B cell (primary cell): ENCODE measurements at regions not wholly inside any gene's neighbourhood (a gene's known extent, or its start where the extent isn't known, plus 50 kb on each side); places are given as distances from the start of the nearest gene placed in this dataset.
A peak's percentile ranks its signal among the peaks of the same experiment; 100 is the strongest.

Experiments
- ATAC-seq: fragments of 200-7000 bp; cut with Tn5 transposase; one replicate; pipeline ENCODE4 v1.10.0; 2021; ENCODE audit warnings: low read depth, mild to moderate bottlenecking, moderate number of reproducible peaks, moderate library complexity
- CTCF ChIA-PET: fragments of 350-600 bp; sonication (Branson Sonifier 250); formaldehyde crosslinking; loops from one replicate; lab custom pipeline; 2021; ENCODE audit warnings: antibody characterized with exemption, inconsistent platforms; lab: Charles Lee
- POLR2A ChIA-PET: fragments of 350-600 bp; sonication (Branson Sonifier 250); formaldehyde crosslinking; loops from one replicate; lab custom pipeline; 2021; ENCODE audit warnings: antibody characterized with exemption; lab: Charles Lee
- DNase-seq: peaks from one replicate; pipeline ENCODE4 v3.0.0; 2013
- H2AFZ ChIP-seq: 2 replicates; pipeline ENCODE4 v1.6.1; 2012; ENCODE audit warnings: mild to moderate bottlenecking, low read depth, low read length; ENCODE audit not compliant: insufficient read depth, poor library complexity, severe bottlenecking
- H3K27ac ChIP-seq, 2 donors: 1 replicate in 1 of 2; 2 replicates in 1 of 2; pipeline ENCODE4 v1.5.1; 2012 to 2013; ENCODE audit warnings: low read length in 2 of 2, mild to moderate bottlenecking in 2 of 2, moderate library complexity in 1 of 2
- H3K27me3 ChIP-seq, 4 experiments: fragments of 200-600 bp in 1 of 4; sonication (generic) in 1 of 4; replicated peaks in 1 of 4; 1 replicate in 2 of 4; 2 replicates in 2 of 4; pipeline versions ENCODE4 v1.6.1 to v1.7.0; 2013 to 2016; ENCODE audit warnings: low read length in 3 of 4, mild to moderate bottlenecking in 2 of 4, mixed read lengths in 1 of 4, moderate library complexity in 1 of 4; ENCODE audit not compliant: insufficient read depth in 4 of 4, control insufficient read depth in 3 of 4; ENCODE audit errors: control extremely low read depth in 1 of 4
- H3K36me3 ChIP-seq, 2 experiments: replicated peaks in 1 of 2; 1 replicate in 1 of 2; 2 replicates in 1 of 2; pipeline versions ENCODE4 v1.6.1 to v1.7.1; 2013; ENCODE audit warnings: low read length in 1 of 2; ENCODE audit not compliant: insufficient read depth in 2 of 2, control insufficient read depth in 1 of 2; ENCODE audit errors: control extremely low read depth in 1 of 2, extremely low read depth in 1 of 2
- H3K4me1 ChIP-seq, 2 donors: fragments of 200-600 bp in 1 of 2; sonication (generic) in 1 of 2; 1 replicate in 1 of 2; 2 replicates in 1 of 2; pipeline versions ENCODE4 v1.5.1 to v1.6.1; 2013 to 2017; ENCODE audit warnings: low read length in 2 of 2; ENCODE audit not compliant: control insufficient read depth in 2 of 2, insufficient read depth in 2 of 2
- H3K4me2 ChIP-seq: replicated peaks from 2 replicates; pipeline ENCODE3; 2012; ENCODE audit warnings: mild to moderate bottlenecking, low read depth, low read length; ENCODE audit not compliant: poor library complexity, severe bottlenecking
- H3K4me3 ChIP-seq, 5 experiments: fragments of 200-600 bp in 1 of 5; sonication (generic) in 1 of 5; 1 replicate in 3 of 5; 2 replicates in 2 of 5; pipeline versions ENCODE4 v1.5.1 to v1.7.0; 2011 to 2016; ENCODE audit warnings: low read length in 4 of 5, mild to moderate bottlenecking in 4 of 5, low read depth in 2 of 5, control low read depth in 1 of 5, moderate library complexity in 1 of 5; ENCODE audit not compliant: insufficient read depth in 1 of 5; ENCODE audit errors: control extremely low read depth in 1 of 5, extremely low read depth in 1 of 5
- H3K79me2 ChIP-seq: fragments of 200-600 bp; sonication (generic); one replicate; pipeline ENCODE4 v1.6.0; 2016; ENCODE audit warnings: low read length; ENCODE audit not compliant: control insufficient read depth, insufficient read depth
- H3K9ac ChIP-seq: fragments of 200-600 bp; sonication (generic); 2 replicates; pipeline ENCODE4 v1.6.1; 2017; ENCODE audit warnings: mild to moderate bottlenecking, low read length, moderate library complexity
- H3K9me3 ChIP-seq, 3 donors: one replicate each; pipeline versions ENCODE4 v1.6.1 to v1.7.1; 2013; ENCODE audit warnings: low read length in 2 of 3; ENCODE audit not compliant: control insufficient read depth in 2 of 3, insufficient read depth in 1 of 3; ENCODE audit errors: control extremely low read depth in 1 of 3
- H4K20me1 ChIP-seq: 2 replicates; pipeline ENCODE4 v1.6.0; 2012; ENCODE audit warnings: mild to moderate bottlenecking, low read length; ENCODE audit not compliant: insufficient read depth, control insufficient read depth, poor library complexity, severe bottlenecking
- H3K27ac Mint-ChIP-seq: one replicate; pipeline ENCODE4 v1.8.0; 2021; ENCODE audit warnings: mixed read lengths
- H3K27me3 Mint-ChIP-seq: one replicate; pipeline ENCODE4 v1.8.0; 2021; ENCODE audit warnings: mixed read lengths
- H3K4me1 Mint-ChIP-seq: one replicate; pipeline ENCODE4 v1.8.0; 2021; ENCODE audit warnings: mixed read lengths
- H3K4me3 Mint-ChIP-seq: one replicate; pipeline ENCODE4 v1.8.0; 2021; ENCODE audit warnings: mixed read lengths
- H3K9me3 Mint-ChIP-seq: one replicate; pipeline ENCODE4 v1.8.0; 2022; ENCODE audit warnings: mixed read lengths; ENCODE audit not compliant: insufficient read depth
- CTCF ChIP-seq: fragments of 200-600 bp; IDR thresholded peaks from one replicate; pipeline ENCODE4 v1.8.0; 2022; ENCODE audit warnings: antibody characterized with exemption, mild to moderate bottlenecking
- EZH2 ChIP-seq: IDR thresholded peaks from 2 replicates; pipeline ENCODE4 v1.6.1; 2012; ENCODE audit warnings: borderline replicate concordance, low read depth, mild to moderate bottlenecking, moderate library complexity, low read length; ENCODE audit not compliant: insufficient read depth, poor library complexity, severe bottlenecking
- WGBS: methylation state at CpG from one replicate; pipeline ENCODE4 v1.1.5; 2013; ENCODE audit warnings: missing lambda C conversion rate; ENCODE audit not compliant: insufficient coverage; 5-methylcytosine and 5-hydroxymethylcytosine counted together
- intact Hi-C: fragments of 100-400 bp; cut with micrococcal nuclease; formaldehyde crosslinking; loops from one replicate; pipeline ENCODE4 v1.10.0; 2022

DNA sequence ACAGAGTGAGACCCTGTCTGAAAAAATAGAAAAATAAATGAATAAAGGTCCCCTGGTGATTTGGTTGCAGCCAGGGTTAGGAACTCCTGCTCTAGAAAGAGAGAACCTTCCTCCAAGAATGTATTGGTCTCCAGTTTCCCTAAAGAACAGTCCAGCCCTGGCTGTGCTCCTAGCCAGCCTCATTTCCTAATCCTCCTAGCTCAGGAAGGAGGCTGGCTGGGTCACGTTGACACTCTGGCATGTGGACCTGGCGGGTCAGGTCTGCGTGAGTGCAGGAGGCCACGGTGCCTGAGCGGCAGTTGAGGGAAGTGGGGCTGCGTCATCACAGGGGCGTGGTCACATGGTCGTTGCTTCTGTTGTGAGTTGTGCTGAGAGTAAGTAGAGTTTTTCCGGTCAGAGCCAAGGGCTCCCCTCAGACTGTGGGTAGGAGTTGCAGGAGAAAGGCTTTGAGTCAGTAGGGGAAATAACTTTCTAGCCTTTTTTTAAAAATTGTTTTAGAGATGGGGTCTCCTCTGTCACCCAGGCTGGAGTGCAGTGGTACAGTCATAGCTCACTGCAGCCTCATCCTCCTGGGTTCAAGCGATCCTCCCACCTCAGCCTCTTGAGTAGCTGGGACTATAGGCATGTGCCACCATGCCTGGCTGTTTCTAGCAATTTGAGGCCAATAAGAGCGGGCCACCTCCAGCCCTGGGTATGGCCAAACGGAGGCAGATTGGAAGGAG is 194.0 kb upstream of the CIBAR2 start:
- Mint-ChIP-seq H3K4me1 (peaks cover 59% of the 10 kb centered on the region), H3K9me3 (no peaks in the 10 kb centered on the region), H3K4me3 (peak overlapping the region; percentile 61), H3K27me3 (no peaks in the 10 kb centered on the region), H3K27ac (peak overlapping the region; percentile 91)
- H2AFZ ChIP-seq: peak overlapping the region; percentile 76
- H3K9me3 ChIP-seq: peaks cover 0 to 4% (median 0%) of the 10 kb centered on the region in 3 donors
- peaks cover 0 to 5% (median 0%) of the 10 kb centered on the region in 4 experiments for H3K27me3 ChIP-seq
- no peak for TF ChIP-seq CTCF
- TF ChIP-seq EZH2: no peak
- no peaks in the 10 kb centered on the region for H4K20me1 ChIP-seq
- DNase-seq: peak; percentile 91
- CTCF ChIA-PET: interaction anchor here (0.8 to 6.3 kb wide), 8 partner anchors 9 to 305 kb away, joined by 3 to 39 read pairs (median 6); no protein-coding TSS in a partner anchor
- ATAC-seq: peak; percentile 71
- peak overlapping the region; percentile 51 for H3K27ac ChIP-seq
- no peak overlapping the region for H3K9ac ChIP-seq
- intact Hi-C loops: loop anchor here (10.0 kb wide), 1 partner anchor 89 kb away; no protein-coding TSS in a partner anchor
- H3K4me3 ChIP-seq: peak overlapping the region in 1 of 5 experiments; percentile 22
- no peaks in the 10 kb centered on the region for H3K79me2 ChIP-seq
- peak overlapping the region; percentile 71 for H3K4me2 ChIP-seq
- peaks cover 78 to 84% of the 10 kb centered on the region in 2 donors for H3K4me1 ChIP-seq
- H3K36me3 ChIP-seq: no peaks in the 10 kb centered on the region
- POLR2A ChIA-PET: no interaction called here
- 24% methylated on average over 11 of the region's 12 CpGs for WGBS
